ENCODE measurements at regions not wholly inside any gene's neighbourhood (a gene's known extent, or its start where the extent isn't known, plus 50 kb on each side); places are given as distances from the start of the nearest gene placed in this dataset.

GRCh38 chr6:8546496-8546895 is 111.2 kb upstream of the SLC35B3 start:
- TF ChIP-seq NCOA2 (CRISPR knock-in tag; IDR thresholded peaks at IDR 0.05) (no peak), CBX1 (IDR thresholded peaks at IDR 0.05; ENCODE audit: low read depth) (no peak), ZNF768 (CRISPR knock-in tag; IDR thresholded peaks at IDR 0.05) (no peak), GZF1 (CRISPR knock-in tag; IDR thresholded peaks at IDR 0.05) (no peak), ZNF280D (CRISPR knock-in tag; IDR thresholded peaks at IDR 0.05) (no peak), SRSF9 (IDR thresholded peaks at IDR 0.05; ENCODE audit: borderline replicate concordance, insufficient read depth, low read depth, low read length, poor library complexity, severe bottlenecking) (no peak), HOXA7 (CRISPR knock-in tag; IDR thresholded peaks at IDR 0.05) (no peak), ZNF446 (CRISPR knock-in tag; IDR thresholded peaks at IDR 0.05) (no peak)

Data from HepG2 (cell line).